Kidney (tissue), 13 donors: ENCODE measurements at regions not wholly inside any gene's neighbourhood (a gene's known extent, or its start where the extent isn't known, plus 50 kb on each side); places are given as distances from the start of the nearest gene placed in this dataset.

Experiments used
- DNase-seq, 5 donors: peaks; one replicate each; pipeline ENCODE4 v3.0.0-alpha.2; 2013 to 2020
- FAIRE-seq: peaks from 2 replicates; lab custom pipeline; 2012; peaks lifted over from hg19 to GRCh38; lab: Jason Lieb, UNC
- H3K27ac ChIP-seq, 2 donors: one replicate each; pipeline ENCODE4 v1.7.0; 2013; ENCODE audit warnings: low read depth in 2 of 2, low read length in 2 of 2, inconsistent platforms in 1 of 2
- H3K27me3 ChIP-seq: one replicate; pipeline ENCODE4 v1.7.1; 2013; ENCODE audit warnings: low read length, inconsistent platforms; ENCODE audit not compliant: control insufficient read depth, insufficient read depth
- H3K36me3 ChIP-seq, 3 donors: one replicate each; pipeline versions ENCODE4 v1.7.0 to v1.7.1; 2013; ENCODE audit warnings: low read length in 3 of 3, control low read depth in 1 of 3, inconsistent platforms in 1 of 3; ENCODE audit not compliant: insufficient read depth in 3 of 3, control insufficient read depth in 2 of 3
- H3K4me1 ChIP-seq, 3 donors: one replicate each; pipeline versions ENCODE4 v1.7.0 to v1.7.1; 2013; ENCODE audit warnings: low read length in 3 of 3, inconsistent platforms in 1 of 3, low read depth in 1 of 3; ENCODE audit not compliant: control insufficient read depth in 2 of 3, insufficient read depth in 2 of 3
- H3K4me3 ChIP-seq, 3 donors: one replicate each; pipeline versions ENCODE4 v1.7.0 to v1.8.1; 2013; ENCODE audit warnings: low read length in 3 of 3, control low read depth in 1 of 3, inconsistent platforms in 1 of 3
- H3K9ac ChIP-seq, 3 donors: one replicate each; pipeline versions ENCODE4 v1.7.0 to v1.7.1; 2013; ENCODE audit warnings: low read length in 3 of 3, control low read depth in 1 of 3, inconsistent platforms in 1 of 3
- H3K9me3 ChIP-seq, 3 donors: one replicate each; pipeline versions ENCODE4 v1.7.0 to v1.7.1; 2013; ENCODE audit warnings: low read length in 3 of 3, control low read depth in 1 of 3, inconsistent platforms in 1 of 3; ENCODE audit not compliant: control insufficient read depth in 2 of 3, insufficient read depth in 1 of 3
- intact Hi-C: fragments of 100-400 bp; cut with DNase I; formaldehyde crosslinking; loops from one replicate; pipeline ENCODE4 v1.11.1; 2022
- TF ChIP-seq, protein P1 (sequence below): IDR thresholded peaks from 3 replicates; pipeline ENCODE4 v1.5.1; 2012; ENCODE audit warnings: mild to moderate bottlenecking, moderate library complexity, borderline replicate concordance; ENCODE audit not compliant: insufficient read depth; ENCODE audit errors: extremely low read depth
- donor health status: control.
- donor health status: control.
- donor health status: control.
- donor health status: control.
- donor health status: control.
- donor health status: DM: yes; HTN: yes; CAD: no.
- donor health status: Normal renal cell carcinoma (clear cell type).

- no peaks in the 10 kb centered on the region for H3K36me3 ChIP-seq
- H3K9me3 ChIP-seq = no peaks in the 10 kb centered on the region
- no peak for FAIRE-seq
- no peak overlapping the region for H3K9ac ChIP-seq
- no peaks in the 10 kb centered on the region for H3K27me3 ChIP-seq
- TF ChIP-seq, protein P1, sequence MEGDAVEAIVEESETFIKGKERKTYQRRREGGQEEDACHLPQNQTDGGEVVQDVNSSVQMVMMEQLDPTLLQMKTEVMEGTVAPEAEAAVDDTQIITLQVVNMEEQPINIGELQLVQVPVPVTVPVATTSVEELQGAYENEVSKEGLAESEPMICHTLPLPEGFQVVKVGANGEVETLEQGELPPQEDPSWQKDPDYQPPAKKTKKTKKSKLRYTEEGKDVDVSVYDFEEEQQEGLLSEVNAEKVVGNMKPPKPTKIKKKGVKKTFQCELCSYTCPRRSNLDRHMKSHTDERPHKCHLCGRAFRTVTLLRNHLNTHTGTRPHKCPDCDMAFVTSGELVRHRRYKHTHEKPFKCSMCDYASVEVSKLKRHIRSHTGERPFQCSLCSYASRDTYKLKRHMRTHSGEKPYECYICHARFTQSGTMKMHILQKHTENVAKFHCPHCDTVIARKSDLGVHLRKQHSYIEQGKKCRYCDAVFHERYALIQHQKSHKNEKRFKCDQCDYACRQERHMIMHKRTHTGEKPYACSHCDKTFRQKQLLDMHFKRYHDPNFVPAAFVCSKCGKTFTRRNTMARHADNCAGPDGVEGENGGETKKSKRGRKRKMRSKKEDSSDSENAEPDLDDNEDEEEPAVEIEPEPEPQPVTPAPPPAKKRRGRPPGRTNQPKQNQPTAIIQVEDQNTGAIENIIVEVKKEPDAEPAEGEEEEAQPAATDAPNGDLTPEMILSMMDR = no peak
- no peak overlapping the region for H3K27ac ChIP-seq
- H3K4me3 ChIP-seq = no peak overlapping the region
- intact Hi-C loops = no loop called here
- DNase-seq = no peak
- H3K4me1 ChIP-seq = no peaks in the 10 kb centered on the region
These were observed 574.5 kb upstream of the CDH18 start for GRCh38 chr5:20562544-20562943.

DNA sequence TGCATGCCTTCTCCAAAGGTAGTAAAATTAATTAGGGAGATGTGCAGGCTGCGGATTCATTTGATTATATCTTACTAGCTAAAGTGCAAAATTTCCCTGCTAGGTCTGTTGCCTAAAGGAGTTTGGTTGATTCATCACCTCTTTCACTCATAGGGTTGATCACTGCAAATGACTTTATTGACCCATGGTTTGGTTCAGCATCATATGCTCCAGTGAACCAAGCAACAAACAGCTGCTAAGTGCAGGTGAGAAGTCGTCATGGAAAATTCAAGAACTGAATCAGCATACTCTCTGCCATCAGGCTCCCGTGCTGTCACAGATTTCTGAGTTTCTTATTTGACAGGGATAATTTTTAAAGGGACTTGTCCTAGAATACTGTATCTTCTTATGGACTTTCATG is 571.8 kb upstream of the CDH18 start:
- FAIRE-seq = no peak
- no peaks in the 10 kb centered on the region for H3K4me1 ChIP-seq
- intact Hi-C loops = no loop called here

GRCh38 chr5:20556115-20556763 is 568.2 kb upstream of the CDH18 start:
- H3K27me3 ChIP-seq = no peaks in the 10 kb centered on the region
- DNase-seq (no peak), FAIRE-seq (no peak)
- TF ChIP-seq, protein P1 = no peak
- H3K9ac ChIP-seq = no peak overlapping the region
- H3K4me1 ChIP-seq = no peaks in the 10 kb centered on the region
- no peak overlapping the region for H3K27ac ChIP-seq
- no peak overlapping the region for H3K4me3 ChIP-seq
- intact Hi-C loops = no loop called here
- H3K9me3 ChIP-seq = no peaks in the 10 kb centered on the region
- no peaks in the 10 kb centered on the region for H3K36me3 ChIP-seq

More for the DNA sequence above, 571.8 kb upstream of the CDH18 start:
- Histone ChIP-seq H3K9me3 (no peaks in the 10 kb centered on the region), H3K27ac (no peak overlapping the region), H3K36me3 (no peaks in the 10 kb centered on the region), H3K4me3 (no peak overlapping the region), H3K27me3 (no peaks in the 10 kb centered on the region), H3K9ac (no peak overlapping the region)
- no peak for DNase-seq
- TF ChIP-seq, protein P1 = no peak

DNA sequence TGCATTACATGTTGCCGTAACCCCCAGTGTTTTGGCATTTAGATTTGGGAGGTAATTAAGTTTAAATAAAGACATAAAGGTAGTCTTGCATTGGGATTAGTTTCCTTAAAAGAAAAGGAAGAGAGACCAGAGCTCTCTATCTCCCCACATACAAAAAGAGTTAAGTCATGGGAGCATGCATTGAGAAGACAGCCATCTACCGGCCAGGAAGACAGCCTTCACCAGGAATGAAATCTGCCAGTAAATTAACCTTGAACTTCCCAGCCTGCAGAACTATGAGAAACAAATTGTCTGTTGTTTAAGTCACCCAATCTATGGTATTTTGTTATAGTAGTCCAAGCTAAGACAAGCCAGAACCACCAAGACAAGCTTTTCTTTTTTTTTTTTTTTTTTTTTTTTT is 567.0 kb upstream of the CDH18 start:
- TF ChIP-seq, protein P1 = no peak
- DNase-seq (no peak), FAIRE-seq (no peak)
- no peak overlapping the region for H3K9ac ChIP-seq
- H3K27ac ChIP-seq = no peak overlapping the region
- H3K4me1 ChIP-seq = no peaks in the 10 kb centered on the region
- H3K9me3 ChIP-seq = no peaks in the 10 kb centered on the region
- no peaks in the 10 kb centered on the region for H3K27me3 ChIP-seq
- no peak overlapping the region for H3K4me3 ChIP-seq
- no peaks in the 10 kb centered on the region for H3K36me3 ChIP-seq
- intact Hi-C loops = no loop called here
